ENCODE measurements at regions not wholly inside any gene's neighbourhood (a gene's known extent, or its start where the extent isn't known, plus 50 kb on each side); places are given as distances from the start of the nearest gene placed in this dataset.

DNA sequence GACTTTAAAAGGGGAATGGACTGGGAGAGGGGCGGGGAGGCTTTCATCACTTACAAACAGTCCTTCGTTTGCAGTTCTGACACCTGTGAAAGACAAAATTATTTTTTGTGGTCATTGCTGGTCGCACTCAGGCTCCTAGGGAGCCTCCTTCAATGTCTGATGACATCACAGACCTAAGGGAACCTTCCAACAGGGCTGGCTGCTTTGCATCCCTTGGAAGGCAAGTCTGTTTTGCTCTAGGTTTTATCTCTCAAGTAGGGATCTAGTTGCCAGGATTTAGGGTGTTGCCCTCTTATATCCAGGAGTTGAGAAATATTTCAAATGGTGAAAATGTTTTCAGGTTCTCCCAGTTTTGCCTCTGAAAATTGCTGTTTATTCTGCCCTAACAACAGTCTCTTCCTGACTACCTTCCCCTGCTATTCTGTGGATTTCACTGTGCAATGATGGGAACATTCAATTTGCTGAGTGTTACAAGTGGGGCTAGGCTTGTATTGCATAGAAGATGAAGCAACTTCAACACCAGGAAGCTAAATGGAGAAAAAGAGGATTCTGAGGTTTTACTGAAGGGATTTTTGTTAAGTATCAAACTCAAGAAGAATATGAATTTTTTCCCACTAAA lies 75.9 kb upstream of the ARRDC4 start:
- WGBS, result 79% methylated on average over 3 of the region's 3 CpGs
- Histone ChIP-seq H3K9ac (ENCODE audit: low read depth, low read length) (no peak overlapping the region), H3K36me3 (ENCODE audit: insufficient read depth, low read length) (no peaks in the 10 kb centered on the region), H3K4me1 (ENCODE audit: insufficient read depth, low read length) (no peaks in the 10 kb centered on the region), H3K27ac (ENCODE audit: low read depth, low read length) (no peak overlapping the region), H3K27me3 (ENCODE audit: insufficient read depth, low read length) (no peaks in the 10 kb centered on the region), H3K4me3 (ENCODE audit: low read length) (no peak overlapping the region), H3K9me3 (ENCODE audit: insufficient read depth, low read depth, low read length) (no peaks in the 10 kb centered on the region)

DNA sequence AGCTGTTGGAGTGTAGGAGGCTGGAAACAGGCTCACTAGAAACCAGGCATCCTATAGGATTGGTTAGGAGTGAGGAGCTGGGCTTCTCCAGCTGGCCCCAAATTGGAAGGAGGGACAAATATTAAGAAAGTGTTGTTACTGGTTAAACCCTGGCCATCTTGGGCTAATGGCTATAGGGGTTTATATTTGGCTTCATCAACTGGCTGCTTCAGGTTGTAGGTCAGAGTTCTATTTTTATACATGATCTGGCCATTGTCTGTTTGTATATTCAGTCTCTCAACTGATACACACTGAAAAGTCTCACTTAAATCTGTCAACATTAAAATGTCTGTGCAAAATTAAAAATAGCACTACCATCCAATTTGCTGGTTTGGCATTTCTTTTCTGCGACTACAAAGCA lies 70.2 kb upstream of the ARRDC4 start:
- Histone ChIP-seq H3K4me1 (ENCODE audit: insufficient read depth, low read length) (no peaks in the 10 kb centered on the region), H3K27me3 (ENCODE audit: insufficient read depth, low read length) (no peaks in the 10 kb centered on the region), H3K9ac (ENCODE audit: low read depth, low read length) (no peak overlapping the region), H3K27ac (ENCODE audit: low read depth, low read length) (no peak overlapping the region), H3K9me3 (ENCODE audit: insufficient read depth, low read depth, low read length) (no peaks in the 10 kb centered on the region), H3K4me3 (ENCODE audit: low read length) (no peak overlapping the region), H3K36me3 (ENCODE audit: insufficient read depth, low read length) (no peaks in the 10 kb centered on the region)
- no CpG with 5 or more reads among the region's 1 CpG for WGBS

DNA sequence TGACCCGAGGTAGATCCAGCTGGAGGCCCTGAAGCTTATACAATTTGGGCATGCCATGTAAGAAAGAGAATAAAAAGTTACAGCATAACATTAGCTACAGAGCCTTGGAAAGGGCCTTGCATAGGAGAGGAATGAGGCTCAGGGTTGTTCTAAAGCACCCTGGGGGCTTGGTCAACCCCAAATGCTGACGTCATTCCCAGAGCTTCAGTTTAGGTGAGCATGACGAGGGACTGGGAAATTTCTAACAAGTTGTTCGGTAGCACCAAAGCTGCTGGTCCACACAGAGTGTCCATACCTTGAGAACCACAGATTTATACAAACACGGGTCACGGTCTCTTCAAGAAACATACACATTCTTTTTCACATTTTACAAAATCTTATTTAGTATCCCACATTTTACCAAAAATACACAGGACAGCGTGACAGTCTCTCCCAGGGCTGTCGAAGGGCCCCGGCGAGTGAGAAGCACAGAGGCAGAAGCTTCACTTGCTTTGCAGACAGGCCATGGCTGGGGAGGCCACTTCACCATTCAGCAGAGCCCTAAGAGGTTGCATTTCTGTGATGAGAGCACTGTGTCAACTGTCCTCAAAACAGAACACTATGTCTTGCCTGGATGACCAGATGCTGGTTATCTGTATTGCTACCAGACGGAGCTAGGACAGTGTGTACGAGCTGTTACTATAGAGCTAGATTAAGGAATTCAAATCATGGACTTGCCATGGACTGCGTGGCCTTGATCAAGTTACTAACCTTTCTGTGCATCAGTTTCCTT lies 68.2 kb upstream of the ARRDC4 start:
- Histone ChIP-seq H3K36me3 (ENCODE audit: insufficient read depth, low read length) (no peaks in the 10 kb centered on the region), H3K4me3 (ENCODE audit: low read length) (no peak overlapping the region), H3K9me3 (ENCODE audit: insufficient read depth, low read depth, low read length) (no peaks in the 10 kb centered on the region), H3K27me3 (ENCODE audit: insufficient read depth, low read length) (no peaks in the 10 kb centered on the region), H3K27ac (ENCODE audit: low read depth, low read length) (no peak overlapping the region), H3K4me1 (ENCODE audit: insufficient read depth, low read length) (no peaks in the 10 kb centered on the region), H3K9ac (ENCODE audit: low read depth, low read length) (no peak overlapping the region)
- 93% methylated on average over 13 of the region's 13 CpGs for WGBS

DNA sequence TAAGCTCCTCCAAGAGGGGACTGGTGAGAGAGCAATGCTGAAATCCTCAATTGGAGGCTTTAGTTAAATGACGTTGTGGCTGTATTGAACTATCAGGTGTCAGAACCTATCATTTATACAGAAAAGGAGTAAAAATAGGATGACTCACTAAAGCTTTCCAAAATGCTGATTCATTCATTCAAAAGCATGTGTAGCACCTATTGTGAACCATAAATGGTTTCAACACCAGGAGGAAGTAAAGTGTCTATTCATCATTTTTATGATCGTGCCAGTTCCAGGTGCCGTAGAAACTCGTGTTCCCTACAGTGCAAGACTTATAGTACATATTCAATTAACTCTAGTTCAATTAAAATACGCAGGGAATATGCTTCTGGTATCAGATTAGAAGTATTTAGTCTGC lies 66.5 kb upstream of the ARRDC4 start:
- no peak overlapping the region for H3K9ac ChIP-seq (ENCODE audit: low read depth, low read length)
- WGBS, result 73% methylated on average over 4 of the region's 5 CpGs
- H3K9me3 ChIP-seq (ENCODE audit: insufficient read depth, low read depth, low read length), result no peaks in the 10 kb centered on the region
- H3K27ac ChIP-seq (ENCODE audit: low read depth, low read length), result no peak overlapping the region
- no peak overlapping the region for H3K4me3 ChIP-seq (ENCODE audit: low read length)
- H3K36me3 ChIP-seq (ENCODE audit: insufficient read depth, low read length), result no peaks in the 10 kb centered on the region
- H3K4me1 ChIP-seq (ENCODE audit: insufficient read depth, low read length), result 0 out of 2 replicates have a peak, but pooled peaks cover 2% of the 10 kb centered on the region
- no peaks in the 10 kb centered on the region for H3K27me3 ChIP-seq (ENCODE audit: insufficient read depth, low read length)

DNA sequence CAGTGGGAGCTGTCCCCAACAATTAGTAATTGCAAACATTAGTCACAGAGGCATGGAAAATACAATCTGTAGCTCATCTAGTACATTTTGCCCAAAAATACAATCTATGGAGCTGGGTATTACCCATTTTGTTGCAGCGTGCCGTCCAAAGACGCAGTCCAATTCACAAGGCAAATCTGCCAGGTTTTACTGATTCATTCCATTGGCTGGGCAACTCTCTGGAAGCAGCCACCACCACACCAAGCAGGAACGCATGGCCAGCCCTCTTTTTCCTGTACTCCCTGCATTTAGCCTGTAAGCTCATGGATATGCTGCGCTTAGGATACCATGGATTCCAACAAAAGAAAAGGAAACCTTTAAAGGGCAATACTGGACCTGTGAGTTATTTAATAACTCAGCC lies 60.5 kb upstream of the ARRDC4 start:
- Histone ChIP-seq H3K4me1 (ENCODE audit: insufficient read depth, low read length) (0 out of 2 replicates have a peak, but pooled peaks cover 4% of the 10 kb centered on the region), H3K9me3 (ENCODE audit: insufficient read depth, low read depth, low read length) (no peaks in the 10 kb centered on the region), H3K4me3 (ENCODE audit: low read length) (no peak overlapping the region), H3K27me3 (ENCODE audit: insufficient read depth, low read length) (peaks cover 4% of the 10 kb centered on the region; the same call in 1 of the 2 replicates), H3K36me3 (ENCODE audit: insufficient read depth, low read length) (no peaks in the 10 kb centered on the region), H3K9ac (ENCODE audit: low read depth, low read length) (no peak overlapping the region), H3K27ac (ENCODE audit: low read depth, low read length) (no peak overlapping the region)
- 86% methylated on average over 5 of the region's 5 CpGs for WGBS

DNA sequence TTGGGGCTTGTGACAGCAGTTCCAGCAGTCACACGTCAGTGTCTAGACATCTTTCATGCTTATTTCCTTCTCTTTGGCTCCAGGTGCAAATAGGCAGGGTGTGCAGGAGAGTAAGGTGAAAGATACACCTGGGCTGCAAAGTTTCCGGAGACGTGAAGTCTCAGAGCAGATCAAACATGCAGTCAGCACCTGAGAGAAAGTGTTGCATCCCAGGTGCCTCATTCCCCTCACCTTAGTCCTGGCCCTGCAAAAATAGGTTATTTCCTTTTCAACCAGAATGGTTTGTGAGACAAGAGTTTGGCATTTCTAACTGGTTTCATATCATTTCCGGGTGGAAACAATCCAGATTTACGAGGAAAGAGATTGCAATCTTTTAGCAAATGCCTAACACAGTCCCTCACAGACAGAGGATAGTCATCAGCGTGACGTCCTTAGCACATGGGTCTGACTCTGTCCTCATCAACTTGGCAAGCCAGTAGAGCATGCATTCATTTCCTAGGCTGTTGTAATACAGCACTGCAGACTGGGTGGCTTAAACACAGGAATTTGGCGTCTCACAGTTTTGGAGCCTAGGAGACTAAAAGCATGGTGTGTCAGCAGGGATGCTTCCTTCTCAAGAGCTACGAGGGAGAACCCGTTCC lies 58.2 kb upstream of the ARRDC4 start:
- Histone ChIP-seq H3K9ac (ENCODE audit: low read depth, low read length) (no peak overlapping the region), H3K36me3 (ENCODE audit: insufficient read depth, low read length) (no peaks in the 10 kb centered on the region), H3K27me3 (ENCODE audit: insufficient read depth, low read length) (peaks cover 4% of the 10 kb centered on the region; the same call in 1 of the 2 replicates), H3K9me3 (ENCODE audit: insufficient read depth, low read depth, low read length) (no peaks in the 10 kb centered on the region), H3K4me3 (ENCODE audit: low read length) (no peak overlapping the region), H3K27ac (ENCODE audit: low read depth, low read length) (no peak overlapping the region), H3K4me1 (ENCODE audit: insufficient read depth, low read length) (0 out of 2 replicates have a peak, but pooled peaks cover 4% of the 10 kb centered on the region)
- 81% methylated on average over 10 of the region's 10 CpGs for WGBS

DNA sequence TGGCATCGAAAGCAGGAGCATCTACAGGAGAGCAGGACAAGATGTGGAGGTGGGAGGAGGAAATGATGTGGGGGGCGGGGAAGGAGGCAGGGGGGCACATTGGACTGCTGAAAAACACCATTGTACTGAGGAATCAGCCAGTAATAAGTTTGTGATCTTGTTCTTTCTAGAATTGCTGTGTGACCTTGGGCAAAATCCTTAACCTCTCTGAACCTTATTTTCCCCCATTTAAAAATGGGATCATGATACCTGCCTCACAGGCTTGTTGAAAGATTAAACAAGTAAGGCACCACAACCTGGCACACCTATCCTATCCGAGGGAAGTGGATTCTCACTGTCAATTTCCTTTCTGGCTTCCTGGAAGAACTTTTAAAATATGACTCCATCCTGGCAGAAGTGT lies 56.9 kb upstream of the ARRDC4 start:
- Histone ChIP-seq H3K27ac (ENCODE audit: low read depth, low read length) (no peak overlapping the region), H3K4me3 (ENCODE audit: low read length) (no peak overlapping the region), H3K9me3 (ENCODE audit: insufficient read depth, low read depth, low read length) (no peaks in the 10 kb centered on the region), H3K36me3 (ENCODE audit: insufficient read depth, low read length) (no peaks in the 10 kb centered on the region), H3K9ac (ENCODE audit: low read depth, low read length) (no peak overlapping the region), H3K27me3 (ENCODE audit: insufficient read depth, low read length) (peaks cover 4% of the 10 kb centered on the region; the same call in 1 of the 2 replicates), H3K4me1 (ENCODE audit: insufficient read depth, low read length) (0 out of 2 replicates have a peak, but pooled peaks cover 4% of the 10 kb centered on the region)
- 68% methylated on average over 3 of the region's 3 CpGs for WGBS

DNA sequence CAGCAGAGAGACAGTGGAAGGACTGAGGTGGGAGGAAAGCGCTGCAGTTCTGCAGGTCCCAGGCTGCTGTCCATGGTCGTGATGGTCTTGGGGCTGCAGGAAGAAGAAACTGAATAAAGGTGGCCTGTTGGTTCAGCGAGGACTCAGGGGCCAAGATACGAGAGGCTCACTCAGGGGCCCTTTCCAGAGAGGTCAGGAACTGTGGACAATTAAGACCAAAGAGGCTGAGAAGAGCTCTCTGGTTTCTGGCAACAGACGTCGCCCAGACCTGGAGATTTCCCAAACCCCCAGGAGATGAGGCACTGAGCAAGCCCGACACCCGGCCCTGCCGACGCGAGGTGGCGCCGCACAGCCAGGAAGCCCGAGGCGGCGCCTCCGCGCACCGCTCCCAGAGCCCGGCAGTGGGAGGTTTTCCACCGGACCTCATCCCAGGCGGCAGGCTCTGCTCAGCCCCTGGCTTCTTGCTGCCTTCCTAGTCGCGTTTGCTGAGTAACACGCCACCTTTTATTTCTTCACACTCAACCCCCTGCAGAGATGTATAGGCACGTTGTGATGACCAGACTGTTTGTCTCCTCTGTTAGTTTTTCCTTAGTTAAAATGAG lies 56.4 kb upstream of the ARRDC4 start:
- Histone ChIP-seq H3K27ac (ENCODE audit: low read depth, low read length) (no peak overlapping the region), H3K27me3 (ENCODE audit: insufficient read depth, low read length) (peaks cover 4% of the 10 kb centered on the region; the same call in 1 of the 2 replicates), H3K9me3 (ENCODE audit: insufficient read depth, low read depth, low read length) (no peaks in the 10 kb centered on the region), H3K4me3 (ENCODE audit: low read length) (no peak overlapping the region), H3K4me1 (ENCODE audit: insufficient read depth, low read length) (0 out of 2 replicates have a peak, but pooled peaks cover 2% of the 10 kb centered on the region), H3K9ac (ENCODE audit: low read depth, low read length) (no peak overlapping the region), H3K36me3 (ENCODE audit: insufficient read depth, low read length) (no peaks in the 10 kb centered on the region)
- 4% methylated on average over 26 of the region's 26 CpGs for WGBS

DNA sequence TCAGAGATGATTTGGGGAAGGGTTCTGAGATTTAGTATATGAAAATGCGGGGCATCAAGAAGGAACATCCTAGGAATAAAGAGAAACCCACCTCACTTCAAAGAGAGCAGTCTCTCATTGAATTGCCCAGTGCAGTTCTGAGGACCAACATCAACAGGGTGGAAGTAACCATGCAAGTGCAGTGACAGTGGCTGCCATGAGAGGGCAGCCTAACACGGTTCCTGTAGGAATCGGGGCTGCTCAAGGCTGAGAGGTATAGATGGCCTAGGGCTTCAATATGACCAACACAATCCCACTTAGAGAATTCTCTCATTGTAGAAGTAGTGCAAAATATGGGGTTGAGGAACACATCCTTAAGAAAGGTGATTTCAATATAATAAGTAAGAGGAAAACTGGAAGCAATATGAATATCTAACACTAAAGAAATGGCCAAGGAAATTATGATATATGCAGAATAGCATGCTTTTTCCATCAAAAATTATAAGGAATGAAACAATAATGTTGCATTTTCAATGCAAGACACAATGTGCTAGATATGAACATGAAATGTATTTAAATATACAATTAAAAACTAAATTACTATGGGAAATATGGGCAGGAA lies 51.1 kb upstream of the ARRDC4 start:
- WGBS, result 10% methylated on average over 2 of the region's 3 CpGs
- Histone ChIP-seq H3K4me1 (ENCODE audit: insufficient read depth, low read length) (0 out of 2 replicates have a peak, but pooled peaks cover under 1% of the 10 kb centered on the region), H3K36me3 (ENCODE audit: insufficient read depth, low read length) (no peaks in the 10 kb centered on the region), H3K9ac (ENCODE audit: low read depth, low read length) (no peak overlapping the region), H3K9me3 (ENCODE audit: insufficient read depth, low read depth, low read length) (no peaks in the 10 kb centered on the region), H3K27me3 (ENCODE audit: insufficient read depth, low read length) (peaks cover 4% of the 10 kb centered on the region; the same call in 1 of the 2 replicates), H3K4me3 (ENCODE audit: low read length) (no peak overlapping the region), H3K27ac (ENCODE audit: low read depth, low read length) (no peak overlapping the region)

Measured in HUES64 (cell line).